ENCODE measurements at regions not wholly inside any gene's neighbourhood (a gene's known extent, or its start where the extent isn't known, plus 50 kb on each side); places are given as distances from the start of the nearest gene placed in this dataset.

DNA sequence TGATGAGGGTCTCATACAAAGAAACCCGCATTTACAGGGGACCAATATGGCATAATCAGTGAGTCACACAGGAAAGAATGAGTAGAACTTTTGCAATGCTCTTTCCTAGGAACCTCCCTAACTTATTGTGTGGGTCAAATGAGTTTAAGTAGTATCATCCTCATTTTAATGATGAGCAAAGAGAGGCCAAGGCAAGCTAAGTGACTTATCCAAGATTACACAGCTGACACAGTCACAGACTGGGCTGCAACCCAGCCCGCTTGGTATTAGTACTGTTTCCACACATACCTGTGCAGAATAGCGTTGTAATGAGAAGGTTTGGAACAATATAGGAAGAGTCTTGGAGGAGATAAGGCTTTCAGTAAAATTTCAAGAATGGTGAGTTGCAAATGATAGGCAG is 91.0 kb upstream of the PPP1R2C start:
- TF ChIP-seq ZNF274 (IDR thresholded peaks at IDR 0.05; ENCODE audit: low read depth, low read length) (no peak), YY1 (IDR thresholded peaks at IDR 0.05; ENCODE audit: insufficient read depth, insufficient read length) (no peak), SUZ12 (IDR thresholded peaks at IDR 0.05; ENCODE audit: extremely low read depth, insufficient read depth, insufficient read length) (no peak)

All from NT2/D1 (cell line).